HG03565 (cell line): ENCODE measurements at regions not wholly inside any gene's neighbourhood (a gene's known extent, or its start where the extent isn't known, plus 50 kb on each side); places are given as distances from the start of the nearest gene placed in this dataset.
"Not testable (repeated sequence)": the region's sequence is repeated elsewhere in the genome, so short reads cannot be mapped to it uniquely, and the experiment has no call there.

Experiments used
- ATAC-seq: cut with Tn5 transposase; IDR thresholded peaks from one replicate; pipeline ENCODE4 v1.9.1; 2021; ENCODE audit warnings: mild to moderate bottlenecking, moderate library complexity; ENCODE audit not compliant: unreplicated experiment

DNA sequence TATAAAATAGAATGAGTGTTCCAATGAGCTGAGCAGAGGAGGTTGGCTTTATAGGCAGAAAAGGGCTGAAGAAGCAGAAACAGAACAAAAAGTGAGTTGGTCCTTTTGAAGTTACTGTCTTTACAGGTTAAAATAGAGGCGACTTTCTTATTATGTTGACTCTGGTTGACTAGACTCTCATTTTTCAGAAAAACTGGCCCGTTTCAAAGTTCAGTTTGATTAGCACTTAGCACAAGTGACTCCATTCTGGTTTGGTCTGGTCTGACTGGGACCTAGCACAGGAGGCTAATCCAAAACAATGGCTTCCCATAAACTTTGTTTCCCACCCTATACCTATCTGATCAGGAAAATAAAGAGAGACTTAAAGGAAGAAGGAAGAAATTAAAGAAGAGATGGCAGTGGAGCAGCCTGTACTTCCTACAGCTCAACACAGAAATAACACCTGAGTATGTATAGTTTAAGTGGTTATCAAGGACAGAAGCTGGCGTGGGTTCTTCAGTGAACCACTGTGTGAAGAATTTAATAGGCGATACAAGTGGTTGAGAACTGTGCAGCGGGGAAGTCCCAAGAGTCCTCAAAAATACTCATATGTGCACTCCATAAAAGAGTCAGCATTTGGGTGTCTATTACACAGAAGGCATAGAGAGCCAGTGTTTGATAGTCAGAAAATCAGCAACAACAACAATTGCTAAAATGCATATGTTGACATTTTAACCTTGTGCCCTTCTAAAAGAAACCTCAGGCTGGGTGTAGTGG lies 554.8 kb upstream of the HTR2C start:
- ATAC-seq: no peak

DNA sequence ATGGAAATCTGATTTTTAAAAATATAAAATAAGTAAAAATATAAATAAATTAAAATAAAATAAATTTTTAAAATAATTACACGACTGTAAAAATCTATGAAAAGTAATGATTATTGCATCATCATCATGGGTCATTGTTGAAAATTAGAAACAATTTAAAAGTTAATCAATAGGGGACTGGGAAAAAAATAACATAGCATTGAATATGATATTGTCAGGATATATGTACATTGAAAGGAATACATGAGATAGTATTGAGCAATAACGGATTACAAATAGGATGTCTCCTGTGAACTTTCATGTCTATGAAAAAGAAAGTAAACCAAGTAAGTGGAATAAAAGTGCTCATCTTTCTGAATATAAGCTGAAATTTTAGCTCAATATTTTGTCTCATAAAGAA lies 566.8 kb upstream of the HTR2C start:
- ATAC-seq: no peak

DNA sequence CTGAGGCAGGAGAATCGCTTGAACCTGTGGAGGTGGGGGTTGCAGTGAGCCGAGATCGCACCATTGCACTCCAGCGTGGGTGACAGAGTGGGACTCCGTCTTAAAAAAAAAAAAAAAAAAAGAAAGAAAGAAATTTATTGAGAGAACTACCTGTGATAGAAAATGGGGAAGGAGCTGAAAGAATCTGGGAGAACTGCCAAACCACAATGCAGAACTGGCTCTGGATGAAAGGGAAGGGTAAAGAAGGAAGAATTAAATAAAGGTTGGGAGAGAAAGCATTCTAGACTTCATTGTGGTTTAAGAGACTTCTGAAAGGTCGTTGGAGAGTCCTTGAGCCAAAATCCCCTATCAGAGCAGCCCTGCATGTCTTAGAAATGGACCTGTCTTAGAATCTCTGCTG lies 567.9 kb upstream of the HTR2C start:
- no peak for ATAC-seq

GRCh38 chrX:114006664-114007063 lies 577.2 kb upstream of the HTR2C start:
- no peak for ATAC-seq

GRCh38 chrX:113996781-113997180 lies 587.1 kb upstream of the HTR2C start:
- ATAC-seq: no peak

DNA sequence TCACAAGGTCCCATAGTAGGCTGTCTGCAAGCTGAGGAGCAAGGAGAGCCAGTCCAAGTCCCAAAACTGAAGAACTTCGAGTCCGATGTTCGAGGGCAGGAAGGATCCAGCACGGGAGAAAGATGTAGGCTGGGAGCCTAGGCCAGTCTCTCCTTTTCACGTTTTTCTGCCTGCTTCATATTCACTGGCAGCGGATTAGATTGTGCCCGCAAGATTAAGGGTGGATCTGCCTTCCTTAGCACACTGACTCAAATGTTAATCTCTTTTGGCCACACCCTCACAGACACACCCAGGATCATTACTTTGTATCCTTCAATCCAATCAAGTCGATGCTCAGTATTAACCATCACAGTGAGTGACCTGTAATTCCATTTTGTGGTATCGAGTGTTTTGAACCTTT lies 592.2 kb upstream of the HTR2C start:
- not testable (repeated sequence) for ATAC-seq

DNA sequence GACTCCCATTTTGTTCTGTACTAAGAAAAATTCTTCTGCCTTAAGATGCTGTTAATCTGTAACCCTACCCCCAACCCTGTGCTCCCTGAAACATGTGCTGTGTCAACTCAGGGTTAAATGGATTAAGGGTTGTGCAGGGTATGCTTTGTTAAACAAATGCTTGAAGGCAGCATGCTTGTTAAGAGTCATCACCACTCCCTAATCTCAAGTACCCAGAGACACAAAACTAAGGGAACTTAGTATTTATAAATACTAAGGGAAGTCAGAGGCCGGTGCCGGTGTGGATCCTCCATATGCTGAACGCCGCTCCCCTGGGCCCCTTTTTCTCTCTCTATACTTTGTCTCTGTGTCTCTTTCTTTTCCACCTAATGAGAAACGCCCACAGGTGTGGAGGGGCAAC lies 593.2 kb upstream of the HTR2C start:
- not testable (repeated sequence) for ATAC-seq

DNA sequence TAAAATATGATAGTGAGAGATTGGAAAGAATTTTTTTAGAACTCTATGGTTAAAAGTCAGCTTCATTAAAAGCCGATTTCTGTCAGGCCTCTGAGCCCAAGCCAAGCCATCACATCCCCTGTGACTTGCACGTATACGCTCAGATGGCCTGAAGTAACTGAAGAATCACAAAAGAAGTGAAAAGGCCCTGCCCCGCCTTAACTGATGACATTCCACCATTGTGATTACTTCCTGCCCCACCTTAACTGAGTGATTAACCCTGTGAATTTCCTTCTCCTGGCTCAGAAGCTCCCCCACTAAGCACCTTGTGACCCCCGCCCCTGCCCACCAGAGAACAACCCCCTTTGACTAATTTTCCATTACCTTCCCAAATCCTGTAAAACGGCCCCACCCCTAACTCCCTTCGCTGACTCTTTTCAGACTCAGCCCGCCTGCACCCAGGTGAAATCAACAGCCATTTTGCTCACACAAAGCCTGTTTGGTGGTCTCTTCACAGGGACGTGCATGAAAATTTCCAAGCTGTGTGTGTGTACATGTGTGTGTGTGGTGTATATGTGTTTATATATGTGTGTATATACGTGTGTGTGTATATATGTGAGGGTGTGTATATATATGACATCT lies 595.5 kb upstream of the HTR2C start:
- not testable (repeated sequence) for ATAC-seq

DNA sequence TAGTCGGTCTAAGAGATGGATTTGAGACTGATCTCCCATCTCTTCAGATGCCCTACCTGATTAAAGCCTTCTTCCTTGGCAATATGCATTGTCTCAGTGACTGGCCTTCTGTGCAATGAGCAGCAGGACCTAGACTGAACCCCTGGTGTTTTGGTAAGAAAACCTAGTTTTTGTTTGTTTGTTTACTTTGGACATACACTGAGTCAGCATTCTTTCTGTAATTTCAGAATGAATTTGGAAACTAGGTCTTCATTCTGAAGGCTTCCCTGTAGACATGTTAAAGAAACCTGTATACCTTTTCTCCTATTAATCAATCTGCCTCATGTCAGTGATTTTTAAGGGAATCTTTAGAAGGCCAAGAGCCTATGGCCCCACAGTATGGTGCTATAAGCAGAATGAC lies 597.5 kb upstream of the HTR2C start:
- no peak for ATAC-seq

GRCh38 chrX:113982766-113983165 lies 601.1 kb upstream of the HTR2C start:
- no peak for ATAC-seq

GRCh38 chrX:113980953-113981352 lies 602.9 kb upstream of the HTR2C start:
- no peak for ATAC-seq

DNA sequence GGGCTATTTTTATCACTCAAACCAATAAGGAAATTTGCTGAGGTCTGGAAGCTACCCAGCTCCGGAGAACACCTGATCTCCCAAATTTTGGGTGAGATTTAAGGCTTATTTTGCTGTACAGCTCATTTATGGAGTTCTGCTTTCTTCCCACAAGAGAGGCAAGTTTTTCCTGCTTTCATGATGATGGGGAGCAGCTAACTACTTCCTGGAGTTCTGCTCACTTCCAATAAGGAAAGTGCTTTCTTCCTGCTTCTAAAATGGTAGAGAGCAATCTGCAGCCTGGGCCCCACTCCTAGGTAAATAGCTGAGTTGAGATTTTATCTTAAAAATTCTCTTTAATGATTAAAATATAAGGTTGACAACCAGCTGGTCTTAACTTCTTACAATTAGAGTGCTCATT lies 606.0 kb upstream of the HTR2C start:
- no peak for ATAC-seq

DNA sequence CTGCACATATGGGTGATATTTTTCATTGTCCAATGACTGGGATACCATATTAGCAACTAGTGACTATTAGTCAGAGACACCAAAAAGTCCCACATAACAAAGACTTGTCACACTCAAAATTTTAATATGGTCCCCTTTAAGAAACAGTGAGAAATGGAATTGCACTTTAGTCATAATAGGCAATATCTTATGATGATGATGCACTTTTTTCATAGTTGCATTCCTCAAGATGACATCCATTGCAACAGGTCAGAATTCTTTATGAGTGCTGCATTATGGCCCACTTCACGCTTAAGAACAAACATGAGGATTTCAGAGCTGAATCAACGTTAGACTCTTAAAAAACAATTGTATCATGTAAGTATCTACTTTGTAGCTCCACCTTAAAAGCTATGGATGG lies 608.4 kb upstream of the HTR2C start:
- ATAC-seq: no peak

- no peak for ATAC-seq
Measured at GRCh38 chrX:113974881-113975280, 609.0 kb upstream of the HTR2C start.

- ATAC-seq: no peak
Measured at GRCh38 chrX:113973706-113974105, 610.2 kb upstream of the HTR2C start.

GRCh38 chrX:113966791-113967190 lies 617.1 kb upstream of the HTR2C start:
- no peak for ATAC-seq

DNA sequence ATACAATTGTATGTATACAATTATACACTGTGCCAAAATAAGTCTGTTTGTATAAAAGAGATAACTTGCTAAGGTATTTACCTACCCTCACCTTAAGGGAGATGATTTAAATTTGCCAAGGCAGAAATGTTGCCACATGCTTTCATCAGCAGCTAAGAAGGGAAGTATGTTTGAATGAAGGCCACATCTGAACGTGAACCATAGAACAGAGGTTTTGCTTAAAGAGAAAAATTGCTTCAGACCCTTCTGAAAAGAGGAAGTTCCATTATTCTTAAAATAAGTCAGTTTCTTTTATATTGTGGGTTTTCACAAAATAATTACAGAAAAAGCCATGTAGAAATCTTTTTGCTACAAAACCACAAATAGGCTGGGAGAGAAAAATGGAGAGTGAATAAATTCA lies 621.5 kb upstream of the HTR2C start:
- no peak for ATAC-seq

DNA sequence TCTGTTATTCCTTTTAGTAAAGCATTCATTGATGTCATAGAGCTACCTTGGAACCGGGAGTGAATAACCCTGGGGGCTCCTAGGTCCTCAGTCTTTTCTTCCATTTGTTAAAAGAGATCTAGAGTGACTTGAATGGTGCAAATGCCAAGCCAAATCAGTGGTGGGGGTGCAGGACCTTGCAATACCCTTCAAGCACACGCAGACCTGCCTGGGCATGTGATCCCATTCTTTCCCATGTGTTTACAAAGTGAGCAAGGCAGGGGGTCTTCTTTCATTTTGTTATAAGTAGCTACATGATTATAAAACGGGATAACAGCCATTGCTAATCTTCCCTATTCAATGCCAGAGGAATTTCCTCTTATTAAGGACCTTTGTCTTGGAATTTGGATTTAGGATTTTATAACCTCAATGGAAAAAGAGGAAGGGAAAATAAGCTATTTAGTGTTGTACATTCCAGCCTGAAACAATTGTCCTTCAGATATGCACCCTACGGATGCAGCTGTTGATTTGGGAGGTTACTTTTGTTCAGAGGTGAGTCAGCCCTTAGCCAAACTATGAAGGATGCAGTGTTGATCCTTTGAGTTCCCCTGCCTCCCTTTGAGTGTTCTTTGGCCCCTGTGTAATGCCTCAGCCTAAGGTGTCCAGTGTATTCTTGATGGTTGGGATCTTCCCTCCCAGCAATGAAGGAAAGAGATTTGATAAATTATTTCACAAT lies 623.8 kb upstream of the HTR2C start:
- ATAC-seq: no peak

DNA sequence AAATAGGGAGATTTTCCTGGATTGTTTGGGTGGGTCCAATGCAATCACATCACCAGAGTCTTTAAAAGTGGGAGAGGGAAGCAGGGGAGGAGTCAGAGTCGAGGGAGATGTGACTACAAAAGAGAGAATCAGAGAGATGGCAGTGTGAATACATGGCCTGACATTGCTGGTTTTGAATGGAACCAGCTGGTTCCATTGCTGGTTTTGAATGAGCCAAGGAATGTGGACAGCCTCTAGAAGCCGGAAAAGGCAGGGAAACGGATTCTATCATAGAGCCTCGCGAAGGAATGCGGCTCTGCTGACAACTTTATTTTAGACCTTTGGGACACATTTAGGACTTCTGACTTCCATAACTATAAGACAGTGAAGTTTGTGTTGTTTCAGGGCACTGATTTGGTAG lies 627.0 kb upstream of the HTR2C start:
- ATAC-seq: no peak

DNA sequence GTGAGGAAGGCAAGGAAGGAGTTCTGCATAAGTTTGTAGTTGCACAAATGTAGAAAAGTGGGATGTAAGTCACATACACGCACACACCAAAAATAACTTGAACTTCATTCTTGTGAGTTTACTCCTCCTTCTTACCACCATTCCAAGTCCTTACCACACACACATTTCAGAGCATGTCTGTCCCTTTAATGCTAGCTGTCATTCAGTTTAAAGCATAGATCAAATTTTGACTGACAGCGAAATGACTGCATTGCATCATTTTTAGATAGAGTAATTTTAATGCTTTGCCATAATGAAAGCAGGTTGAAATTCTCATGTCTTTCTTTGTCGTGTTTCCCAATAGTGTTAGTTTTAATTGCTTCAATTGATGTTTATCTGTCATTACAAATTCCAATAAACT lies 629.6 kb upstream of the HTR2C start:
- no peak for ATAC-seq

DNA sequence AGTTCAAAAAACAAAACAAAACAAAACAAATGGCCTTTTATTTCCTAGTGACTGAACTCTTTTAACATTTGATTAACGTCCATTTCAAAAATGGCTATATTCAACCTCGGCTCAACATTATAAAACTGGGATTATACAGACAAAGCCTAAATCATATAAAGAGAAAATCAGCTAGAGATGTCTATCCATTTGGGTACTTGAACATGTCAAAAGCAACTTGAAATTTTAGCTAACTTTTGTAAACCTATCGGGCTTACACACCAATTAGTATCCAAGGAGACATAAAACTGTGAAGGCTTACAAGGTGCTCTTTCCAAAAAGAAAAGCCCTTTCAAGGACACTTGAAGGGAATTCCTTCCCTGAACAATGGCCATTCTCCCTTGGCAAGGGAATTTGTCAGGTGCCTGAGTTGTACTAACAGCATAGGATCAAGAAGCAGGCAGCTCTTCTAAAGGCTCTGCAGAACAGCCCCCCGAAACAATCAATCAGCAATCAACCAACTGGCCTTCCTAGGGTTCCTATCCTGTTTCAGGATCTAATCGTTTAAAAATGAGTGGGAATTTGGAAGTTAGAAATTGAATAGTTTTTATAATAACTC lies 633.7 kb upstream of the HTR2C start:
- no peak for ATAC-seq

GRCh38 chrX:113947548-113947947 lies 636.3 kb upstream of the HTR2C start:
- ATAC-seq: no peak
